ENCODE measurements at regions not wholly inside any gene's neighbourhood (a gene's known extent, or its start where the extent isn't known, plus 50 kb on each side); places are given as distances from the start of the nearest gene placed in this dataset.

DNA sequence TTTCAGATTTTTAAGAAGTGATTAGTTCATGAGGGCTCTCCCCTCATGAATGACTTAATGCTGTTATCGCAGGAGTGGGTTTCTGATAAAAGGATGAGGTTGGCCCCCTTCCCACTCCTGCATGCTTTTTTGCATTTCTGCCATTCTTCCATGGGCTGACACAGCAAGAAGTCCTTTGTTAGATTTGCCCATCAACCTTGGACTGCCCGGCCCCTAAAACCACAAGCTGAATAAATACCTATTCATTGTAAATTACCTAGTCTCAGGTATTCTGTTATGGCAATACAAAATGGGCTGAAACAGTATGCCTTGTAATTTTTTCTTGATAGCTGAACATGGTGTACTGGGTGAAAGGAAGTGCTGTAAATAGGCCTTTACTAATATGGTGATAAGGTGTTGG lies 72.7 kb upstream of the DPH5 start:
- Histone ChIP-seq H3K4me3 (ENCODE audit: low read length in 2 of 2) (no peak overlapping the region), H3K9me3 (ENCODE audit: control insufficient read depth, low read length) (no peaks in the 10 kb centered on the region), H3K36me3 (ENCODE audit: control insufficient read depth in 1 of 2, insufficient read depth in 2 of 2, low read length in 1 of 2) (no peaks in the 10 kb centered on the region), H3K4me1 (ENCODE audit: control insufficient read depth in 1 of 2, insufficient read depth in 2 of 2, low read length in 2 of 2) (peaks cover 1 to 3% of the 10 kb centered on the region in 2 donors), H3K27ac (ENCODE audit: low read depth in 1 of 2, low read length in 2 of 2) (no peak overlapping the region), H3K27me3 (ENCODE audit: control insufficient read depth in 1 of 2, insufficient read depth in 2 of 2, low read length in 1 of 2) (no peaks in the 10 kb centered on the region)
- DNase-seq (no peak), ATAC-seq (ENCODE audit: low FRiP score) (no peak)
- intact Hi-C loops (cut with DNase I) = no loop called here
- 93 to 94% methylated on average over 2 of the region's 2 CpGs for WGBS, 2 donors

DNA sequence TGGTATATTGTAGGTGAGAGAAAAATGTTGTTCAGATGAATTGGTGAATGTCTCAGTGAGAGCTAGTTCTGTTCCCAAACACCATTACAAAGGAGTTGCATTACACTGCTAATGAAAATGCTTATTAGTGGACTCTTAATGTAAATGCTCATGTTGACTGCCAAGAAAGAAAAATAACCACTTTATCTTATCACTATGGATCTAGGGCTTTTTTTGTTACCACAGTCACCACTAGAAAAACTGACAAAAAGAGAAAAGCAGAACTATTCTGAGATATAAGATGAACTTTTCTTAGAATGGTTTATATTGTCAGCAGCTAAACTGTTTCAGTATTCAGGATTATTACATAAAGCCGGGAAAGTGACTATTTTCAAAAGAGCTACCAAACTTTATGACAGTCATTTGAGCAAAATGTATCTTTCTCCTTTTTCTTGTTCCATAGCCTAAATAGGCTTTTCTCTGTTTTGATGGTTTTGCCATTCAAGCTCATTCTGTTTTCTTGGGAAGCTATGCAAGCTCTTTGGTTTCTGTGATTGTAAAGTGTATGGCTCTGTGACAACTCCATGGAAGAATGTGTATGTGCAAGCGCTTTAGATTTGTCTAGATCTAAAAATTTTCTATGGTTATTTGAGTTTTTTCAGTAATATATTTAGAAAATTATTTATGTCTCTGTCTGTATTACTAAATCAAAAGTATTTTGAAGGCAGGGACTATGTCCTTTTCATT lies 64.2 kb upstream of the DPH5 start:
- intact Hi-C loops (cut with DNase I) = no loop called here
- no peaks in the 10 kb centered on the region for H3K9me3 ChIP-seq (ENCODE audit: control insufficient read depth, low read length)

DNA sequence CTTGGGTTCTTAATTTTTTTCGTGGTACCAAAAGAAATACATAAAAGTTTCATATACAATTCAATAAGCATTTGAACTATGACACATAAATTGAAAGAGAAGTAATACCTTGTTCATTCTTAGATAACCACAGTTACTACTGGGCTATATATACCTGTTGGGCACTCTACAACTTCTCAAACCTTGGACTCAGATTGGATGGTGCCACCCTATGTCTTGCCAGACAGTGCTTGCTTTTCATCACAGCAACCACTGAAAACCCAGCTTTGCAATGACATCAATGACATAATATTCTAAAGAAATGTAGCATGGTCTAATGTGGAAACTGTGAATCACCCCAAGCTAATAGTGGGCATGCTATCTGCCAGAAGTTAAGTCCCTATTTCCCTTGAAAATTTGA lies 62.8 kb upstream of the DPH5 start:
- Histone ChIP-seq H3K36me3 (ENCODE audit: control insufficient read depth in 1 of 2, insufficient read depth in 2 of 2, low read length in 1 of 2) (no peaks in the 10 kb centered on the region), H3K27me3 (ENCODE audit: control insufficient read depth in 1 of 2, insufficient read depth in 2 of 2, low read length in 1 of 2) (no peaks in the 10 kb centered on the region), H3K27ac (ENCODE audit: low read depth in 1 of 2, low read length in 2 of 2) (no peak overlapping the region), H3K4me1 (ENCODE audit: control insufficient read depth in 1 of 2, insufficient read depth in 2 of 2, low read length in 2 of 2) (no peaks in the 10 kb centered on the region), H3K9me3 (ENCODE audit: control insufficient read depth, low read length) (no peaks in the 10 kb centered on the region), H3K4me3 (ENCODE audit: low read length in 2 of 2) (no peak overlapping the region)
- intact Hi-C loops (cut with DNase I) = no loop called here
- WGBS, 2 donors = 93 to 98% methylated on average over 1 of the region's 1 CpG
- ATAC-seq (ENCODE audit: low FRiP score) (no peak), DNase-seq (no peak)

More for the DNA sequence above, 64.2 kb upstream of the DPH5 start:
- H3K4me1 ChIP-seq (ENCODE audit: control insufficient read depth in 1 of 2, insufficient read depth in 2 of 2, low read length in 2 of 2) = no peaks in the 10 kb centered on the region
- no peak for ATAC-seq (ENCODE audit: low FRiP score)
- H3K27me3 ChIP-seq (ENCODE audit: control insufficient read depth in 1 of 2, insufficient read depth in 2 of 2, low read length in 1 of 2) = no peaks in the 10 kb centered on the region
- WGBS, 2 donors = 38 to 44% methylated on average over 2 of the region's 2 CpGs
- no peak for DNase-seq
- H3K27ac ChIP-seq (ENCODE audit: low read depth in 1 of 2, low read length in 2 of 2) = no peak overlapping the region
- no peak overlapping the region for H3K4me3 ChIP-seq (ENCODE audit: low read length in 2 of 2)
- H3K36me3 ChIP-seq (ENCODE audit: control insufficient read depth in 1 of 2, insufficient read depth in 2 of 2, low read length in 1 of 2) = no peaks in the 10 kb centered on the region

DNA sequence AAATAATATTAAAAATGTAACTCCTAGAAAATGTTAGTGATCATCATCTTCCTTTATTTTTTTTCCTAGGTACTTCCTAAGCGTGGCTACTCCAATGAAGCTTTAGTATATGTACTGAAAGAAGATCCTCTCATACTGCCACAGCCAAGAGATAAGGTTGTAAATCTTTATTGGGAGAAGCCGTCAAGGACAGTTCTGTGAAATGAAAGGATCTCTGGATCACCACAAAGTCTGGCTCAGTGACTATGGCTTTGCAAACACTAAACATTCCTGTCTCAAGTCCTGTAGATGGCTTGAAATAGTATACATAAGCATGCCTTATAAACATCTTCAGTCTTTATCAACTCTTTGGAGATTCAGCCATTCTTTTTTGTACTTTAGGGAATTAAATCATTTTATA lies 61.2 kb upstream of the DPH5 start:
- ATAC-seq (ENCODE audit: low FRiP score) = no peak

DNA sequence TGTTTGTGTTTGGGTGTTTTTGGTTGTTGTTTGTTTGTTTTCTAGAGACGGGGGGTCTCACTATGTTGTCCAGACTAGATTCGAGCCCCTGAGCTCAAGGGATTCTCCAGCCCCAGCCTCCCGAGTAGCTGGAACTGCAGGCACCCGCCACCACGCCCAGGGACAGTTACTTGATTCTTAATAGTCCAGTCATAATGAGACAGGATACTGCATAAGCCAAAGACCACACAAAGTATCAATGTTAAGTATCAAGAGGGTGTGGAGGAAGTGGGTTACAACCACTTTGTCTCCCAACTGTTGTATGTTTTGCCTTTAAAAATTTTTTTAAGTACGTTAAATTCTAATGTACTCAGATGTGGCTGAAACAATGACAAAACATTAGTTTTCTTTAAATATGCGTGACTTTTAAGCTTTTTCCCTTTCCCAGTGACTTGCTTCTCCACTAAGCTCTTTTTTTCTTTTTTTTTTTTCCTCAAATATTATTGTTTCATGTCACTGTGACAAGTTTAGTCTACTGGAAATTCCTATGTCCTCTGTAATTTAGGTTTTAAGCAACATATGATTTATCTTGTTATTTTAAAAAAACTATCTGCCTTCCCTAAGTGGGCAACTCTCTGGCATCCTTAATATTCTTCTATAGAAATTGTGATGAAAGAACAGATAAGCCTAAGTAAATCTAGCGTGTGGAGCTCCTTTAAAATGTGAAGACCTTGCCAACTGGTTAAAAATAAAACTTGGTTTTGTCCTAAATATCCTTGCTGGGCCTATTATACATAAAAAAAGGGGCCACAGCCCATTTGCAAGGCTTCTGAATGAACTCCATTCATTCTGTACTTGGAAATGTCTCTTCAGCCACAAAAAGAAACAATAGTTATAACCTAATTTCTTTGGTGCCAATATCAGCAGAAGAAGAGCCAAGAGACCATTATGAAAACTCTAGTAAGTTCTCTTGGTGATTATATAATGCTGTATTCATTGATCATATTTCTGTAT lies 56.2 kb upstream of the DPH5 start:
- WGBS, 2 donors = 63 to 70% methylated on average over 8 of the region's 8 CpGs
- DNase-seq = no peak
- ATAC-seq (ENCODE audit: low FRiP score) = no peak
- Histone ChIP-seq H3K27ac (ENCODE audit: low read depth in 1 of 2, low read length in 2 of 2) (no peak overlapping the region), H3K4me3 (ENCODE audit: low read length in 2 of 2) (no peak overlapping the region), H3K36me3 (ENCODE audit: control insufficient read depth in 1 of 2, insufficient read depth in 2 of 2, low read length in 1 of 2) (no peaks in the 10 kb centered on the region), H3K9me3 (ENCODE audit: control insufficient read depth, low read length) (no peaks in the 10 kb centered on the region), H3K4me1 (ENCODE audit: control insufficient read depth in 1 of 2, insufficient read depth in 2 of 2, low read length in 2 of 2) (no peaks in the 10 kb centered on the region), H3K27me3 (ENCODE audit: control insufficient read depth in 1 of 2, insufficient read depth in 2 of 2, low read length in 1 of 2) (no peaks in the 10 kb centered on the region)
- intact Hi-C loops (cut with DNase I) = no loop called here

More for the DNA sequence above, 61.2 kb upstream of the DPH5 start:
- H3K9me3 ChIP-seq (ENCODE audit: control insufficient read depth, low read length) = no peaks in the 10 kb centered on the region
- no peaks in the 10 kb centered on the region for H3K36me3 ChIP-seq (ENCODE audit: control insufficient read depth in 1 of 2, insufficient read depth in 2 of 2, low read length in 1 of 2)
- H3K4me3 ChIP-seq (ENCODE audit: low read length in 2 of 2) = no peak overlapping the region
- no peaks in the 10 kb centered on the region for H3K27me3 ChIP-seq (ENCODE audit: control insufficient read depth in 1 of 2, insufficient read depth in 2 of 2, low read length in 1 of 2)
- H3K27ac ChIP-seq (ENCODE audit: low read depth in 1 of 2, low read length in 2 of 2) = no peak overlapping the region
- intact Hi-C loops (cut with DNase I) = no loop called here
- no peak for DNase-seq
- H3K4me1 ChIP-seq (ENCODE audit: control insufficient read depth in 1 of 2, insufficient read depth in 2 of 2, low read length in 2 of 2) = no peaks in the 10 kb centered on the region
- 74 to 76% methylated on average over 2 of the region's 2 CpGs for WGBS, 2 donors

DNA sequence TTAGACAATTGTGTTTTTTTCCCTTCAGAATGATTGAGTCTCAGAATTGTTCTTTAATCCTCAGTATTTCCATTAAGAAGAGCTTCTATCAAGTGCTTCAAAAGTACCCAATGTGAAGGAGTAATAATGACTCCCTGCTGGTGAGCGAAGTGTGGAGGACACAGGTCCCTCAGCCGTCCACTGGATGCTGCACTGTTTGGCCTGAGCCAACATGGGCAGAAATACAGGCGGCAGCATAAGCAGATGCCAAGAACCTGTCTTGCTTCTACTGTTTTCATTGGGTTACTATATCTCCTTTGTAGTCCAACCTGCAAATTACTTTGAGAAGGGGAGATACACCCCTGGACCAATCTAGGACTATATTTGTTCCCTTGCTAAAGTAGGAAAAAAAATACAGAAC lies 55.3 kb upstream of the DPH5 start:
- Histone ChIP-seq H3K27me3 (ENCODE audit: control insufficient read depth in 1 of 2, insufficient read depth in 2 of 2, low read length in 1 of 2) (no peaks in the 10 kb centered on the region), H3K36me3 (ENCODE audit: control insufficient read depth in 1 of 2, insufficient read depth in 2 of 2, low read length in 1 of 2) (no peaks in the 10 kb centered on the region), H3K9me3 (ENCODE audit: control insufficient read depth, low read length) (no peaks in the 10 kb centered on the region), H3K4me1 (ENCODE audit: control insufficient read depth in 1 of 2, insufficient read depth in 2 of 2, low read length in 2 of 2) (no peaks in the 10 kb centered on the region), H3K27ac (ENCODE audit: low read depth in 1 of 2, low read length in 2 of 2) (no peak overlapping the region), H3K4me3 (ENCODE audit: low read length in 2 of 2) (no peak overlapping the region)
- DNase-seq = no peak
- WGBS, 2 donors = 62 to 63% methylated on average over 3 of the region's 3 CpGs
- no peak for ATAC-seq (ENCODE audit: low FRiP score)
- intact Hi-C loops (cut with DNase I) = no loop called here

DNA sequence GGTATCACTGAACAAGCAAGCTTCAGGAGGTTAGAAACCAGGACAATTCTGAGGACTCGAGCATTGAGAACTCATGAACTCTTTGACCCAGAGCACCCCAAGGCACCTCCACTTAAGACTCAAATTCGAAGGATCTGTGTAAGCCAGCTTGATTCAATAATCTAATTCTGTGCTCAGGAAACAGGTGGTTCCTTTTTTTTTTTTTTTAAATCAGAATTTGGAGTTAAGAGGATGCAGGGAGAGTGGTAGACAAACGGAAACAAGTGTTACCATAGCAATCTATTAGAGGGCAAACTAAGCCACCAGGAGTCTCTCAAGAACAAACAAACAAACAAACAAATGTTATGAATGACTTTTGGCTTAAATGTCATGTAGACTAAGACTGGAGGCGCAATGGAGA lies 53.8 kb upstream of the DPH5 start:
- Histone ChIP-seq H3K9me3 (ENCODE audit: control insufficient read depth, low read length) (no peaks in the 10 kb centered on the region), H3K4me1 (ENCODE audit: control insufficient read depth in 1 of 2, insufficient read depth in 2 of 2, low read length in 2 of 2) (no peaks in the 10 kb centered on the region), H3K27ac (ENCODE audit: low read depth in 1 of 2, low read length in 2 of 2) (no peak overlapping the region), H3K36me3 (ENCODE audit: control insufficient read depth in 1 of 2, insufficient read depth in 2 of 2, low read length in 1 of 2) (no peaks in the 10 kb centered on the region), H3K27me3 (ENCODE audit: control insufficient read depth in 1 of 2, insufficient read depth in 2 of 2, low read length in 1 of 2) (no peaks in the 10 kb centered on the region), H3K4me3 (ENCODE audit: low read length in 2 of 2) (no peak overlapping the region)
- intact Hi-C loops (cut with DNase I) = no loop called here
- WGBS, 2 donors = 94 to 98% methylated on average over 4 of the region's 4 CpGs
- ATAC-seq (ENCODE audit: low FRiP score) = no peak
- no peak for DNase-seq

DNA sequence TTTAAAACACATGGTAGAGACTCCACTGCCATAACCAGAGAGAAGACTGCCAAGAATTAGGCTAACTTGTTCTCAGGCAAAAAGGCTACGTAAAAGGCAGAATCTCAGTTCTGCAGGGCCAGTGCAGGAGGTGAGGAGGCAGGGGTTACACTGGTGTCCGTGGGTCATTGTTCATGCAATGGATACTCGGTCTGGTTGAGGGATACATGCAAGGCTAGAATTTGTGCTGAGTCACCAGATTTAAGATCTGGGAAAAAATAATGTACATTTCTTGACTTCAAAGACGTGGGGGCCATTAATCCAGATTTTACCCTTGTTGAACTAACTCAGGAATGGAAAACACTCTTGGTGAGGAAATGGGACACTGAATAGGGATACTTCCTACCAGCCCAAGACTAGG lies 52.3 kb upstream of the DPH5 start:
- H3K9me3 ChIP-seq (ENCODE audit: control insufficient read depth, low read length) = no peaks in the 10 kb centered on the region
- ATAC-seq (ENCODE audit: low FRiP score) (no peak), DNase-seq (no peak)
- H3K4me1 ChIP-seq (ENCODE audit: control insufficient read depth in 1 of 2, insufficient read depth in 2 of 2, low read length in 2 of 2) = no peaks in the 10 kb centered on the region
- no peaks in the 10 kb centered on the region for H3K27me3 ChIP-seq (ENCODE audit: control insufficient read depth in 1 of 2, insufficient read depth in 2 of 2, low read length in 1 of 2)
- intact Hi-C loops (cut with DNase I) = no loop called here
- H3K27ac ChIP-seq (ENCODE audit: low read depth in 1 of 2, low read length in 2 of 2) = no peak overlapping the region
- no peak overlapping the region for H3K4me3 ChIP-seq (ENCODE audit: low read length in 2 of 2)
- no peaks in the 10 kb centered on the region for H3K36me3 ChIP-seq (ENCODE audit: control insufficient read depth in 1 of 2, insufficient read depth in 2 of 2, low read length in 1 of 2)
- WGBS, 2 donors = 92 to 96% methylated on average over 4 of the region's 4 CpGs

DNA sequence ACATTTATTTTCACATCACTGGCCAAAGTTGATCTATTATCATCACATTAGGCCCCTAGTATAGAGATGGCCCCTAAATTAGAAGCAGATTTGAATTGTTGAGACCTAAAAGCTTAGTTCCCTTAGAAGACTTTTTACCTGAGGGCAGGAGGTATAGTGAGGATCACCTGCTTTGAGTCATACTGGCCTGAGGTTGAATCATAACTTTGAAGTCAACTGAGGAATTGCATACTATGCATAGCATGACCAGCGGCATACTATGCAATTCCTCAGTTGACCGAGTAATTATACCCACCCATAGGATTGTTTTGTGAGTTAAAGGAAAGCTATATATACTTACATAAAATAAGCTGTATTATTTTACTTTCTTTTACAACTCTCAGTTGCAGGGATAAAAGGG lies 50.3 kb upstream of the DPH5 start:
- WGBS, 2 donors = 93 to 97% methylated on average over 2 of the region's 2 CpGs
- no peak for DNase-seq
- intact Hi-C loops (cut with DNase I) = no loop called here
- H3K27me3 ChIP-seq (ENCODE audit: control insufficient read depth in 1 of 2, insufficient read depth in 2 of 2, low read length in 1 of 2) = no peaks in the 10 kb centered on the region
- no peak overlapping the region for H3K4me3 ChIP-seq (ENCODE audit: low read length in 2 of 2)
- H3K9me3 ChIP-seq (ENCODE audit: control insufficient read depth, low read length) = no peaks in the 10 kb centered on the region
- no peaks in the 10 kb centered on the region for H3K4me1 ChIP-seq (ENCODE audit: control insufficient read depth in 1 of 2, insufficient read depth in 2 of 2, low read length in 2 of 2)
- ATAC-seq (ENCODE audit: low FRiP score) = no peak
- no peaks in the 10 kb centered on the region for H3K36me3 ChIP-seq (ENCODE audit: control insufficient read depth in 1 of 2, insufficient read depth in 2 of 2, low read length in 1 of 2)
- no peak overlapping the region for H3K27ac ChIP-seq (ENCODE audit: low read depth in 1 of 2, low read length in 2 of 2)
